CMK (cell line): ENCODE measurements at regions not wholly inside any gene's neighbourhood (a gene's known extent, or its start where the extent isn't known, plus 50 kb on each side); places are given as distances from the start of the nearest gene placed in this dataset.
A peak's percentile ranks its signal among the peaks of the same experiment; 100 is the strongest.

Source experiments
- DNase-seq: peaks from one replicate; pipeline ENCODE4 v3.0.0-alpha.2; 2010; ENCODE audit warnings: low read depth

DNA sequence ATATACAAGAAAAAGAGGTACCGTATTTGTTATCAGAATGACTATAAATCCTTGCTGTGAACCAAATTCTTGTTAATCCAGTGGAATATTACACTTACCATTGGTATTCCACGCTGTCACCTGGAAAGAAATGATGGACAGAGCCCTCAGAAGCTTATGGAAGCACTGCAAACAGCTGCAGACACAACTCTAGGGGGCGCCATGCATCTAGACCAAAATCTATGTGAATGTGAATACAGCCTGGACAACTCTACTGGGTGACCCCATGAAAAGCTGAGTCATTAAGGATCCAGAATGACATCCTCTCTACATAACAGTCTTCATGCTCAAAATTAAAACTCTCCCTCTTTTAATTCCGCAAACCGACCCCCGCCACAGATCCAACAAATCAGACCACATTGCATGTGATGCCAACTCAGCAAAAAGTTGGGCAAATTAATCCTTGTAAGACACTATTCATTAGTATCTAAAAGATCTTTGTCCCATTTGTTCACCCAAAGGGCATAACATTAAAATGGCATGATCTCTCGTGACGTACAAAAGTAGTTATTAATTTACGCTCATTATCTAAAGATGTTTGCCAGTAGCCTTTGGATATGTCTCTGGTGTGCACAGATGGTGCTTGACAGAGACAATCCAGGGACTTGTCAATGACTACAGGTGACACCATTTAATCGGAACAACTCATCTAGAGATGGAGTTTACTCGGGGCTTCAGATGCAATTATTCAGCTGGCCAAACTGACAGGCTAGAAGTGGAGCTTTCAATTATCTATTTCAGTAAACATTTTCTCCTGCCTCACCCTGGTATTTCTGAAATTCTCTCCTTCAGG is 552.7 kb upstream of the PSMD7 start:
- DNase-seq, result no peak

GRCh38 chr16:73739049-73739769 is 557.4 kb upstream of the PSMD7 start:
- no peak for DNase-seq

GRCh38 chr16:73738266-73738665 is 558.3 kb upstream of the PSMD7 start:
- DNase-seq, result no peak

GRCh38 chr16:73737637-73738036 is 559.0 kb upstream of the PSMD7 start:
- DNase-seq, result no peak

DNA sequence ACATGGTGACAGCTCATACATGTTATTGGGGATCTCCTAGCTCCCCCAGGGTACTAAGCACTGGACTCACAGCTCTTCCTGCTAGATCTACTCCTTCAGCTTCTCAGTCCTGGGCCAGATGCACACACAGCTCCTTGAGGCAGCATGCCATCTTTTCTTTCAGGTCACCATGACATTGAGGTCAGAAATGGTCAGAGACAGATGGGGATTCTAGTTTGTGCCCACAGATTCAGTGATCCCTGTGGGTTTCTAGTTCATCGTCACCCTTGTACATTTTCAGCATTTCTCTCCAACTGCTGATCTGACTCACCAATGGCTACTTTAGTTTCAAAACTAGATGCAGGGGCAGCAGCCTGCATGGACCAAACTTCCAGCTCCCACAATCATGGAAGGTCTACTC is 560.7 kb upstream of the PSMD7 start:
- no peak for DNase-seq

GRCh38 chr16:73735018-73735417 is 561.6 kb upstream of the PSMD7 start:
- DNase-seq, result no peak

- DNase-seq, result no peak
These were observed 563.9 kb upstream of the PSMD7 start for GRCh38 chr16:73732681-73733080.

GRCh38 chr16:73732143-73732542 is 564.5 kb upstream of the PSMD7 start:
- no peak for DNase-seq

DNA sequence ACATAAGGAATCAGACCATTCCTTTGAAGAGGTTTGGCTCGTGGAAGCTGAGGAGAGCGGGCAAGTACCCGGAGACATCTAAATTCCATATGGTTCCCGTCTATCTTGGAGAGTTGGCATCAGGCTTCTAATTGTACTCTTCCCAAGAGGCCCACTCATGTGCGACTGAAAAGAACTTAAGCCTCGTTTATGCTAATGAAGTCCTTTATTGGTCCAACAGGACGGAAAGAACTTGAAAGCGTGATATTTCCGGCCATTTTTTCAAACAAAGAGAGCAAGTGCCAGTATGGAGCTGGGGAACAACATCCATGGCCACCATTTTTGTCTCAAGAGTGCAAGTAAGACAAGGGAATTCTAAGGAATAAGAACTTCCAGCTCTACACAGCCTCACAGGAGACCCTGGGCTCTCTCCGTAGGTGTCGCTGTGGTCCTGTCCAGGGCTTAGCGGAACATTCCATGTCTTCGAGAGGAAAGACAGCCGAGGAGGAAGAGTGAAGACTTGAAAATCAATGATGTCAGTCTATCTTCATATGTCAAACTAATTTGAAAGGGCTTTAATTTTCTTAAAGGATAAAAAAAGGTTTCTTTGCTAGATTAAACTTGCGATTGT is 566.0 kb upstream of the PSMD7 start:
- DNase-seq, result no peak

DNA sequence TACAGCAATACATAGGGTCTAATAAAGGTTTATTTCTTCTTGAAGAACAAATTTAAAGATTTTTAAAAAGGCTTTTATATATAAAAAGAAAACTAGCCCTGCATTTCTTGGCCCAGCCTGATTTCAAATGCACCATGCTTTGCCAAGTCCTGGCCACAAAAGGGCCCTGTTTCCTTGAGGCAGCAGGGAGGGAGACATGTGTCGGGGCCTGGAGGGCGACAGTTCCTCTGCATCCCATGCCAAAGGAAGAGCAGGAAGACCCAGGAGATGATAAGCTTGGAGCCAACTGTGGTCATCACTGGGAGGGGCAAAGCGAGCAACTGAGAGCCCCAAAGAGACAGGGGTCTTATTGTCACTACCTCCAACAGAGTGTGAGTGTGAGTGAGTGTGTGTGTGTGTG is 571.5 kb upstream of the PSMD7 start:
- DNase-seq, result no peak

DNA sequence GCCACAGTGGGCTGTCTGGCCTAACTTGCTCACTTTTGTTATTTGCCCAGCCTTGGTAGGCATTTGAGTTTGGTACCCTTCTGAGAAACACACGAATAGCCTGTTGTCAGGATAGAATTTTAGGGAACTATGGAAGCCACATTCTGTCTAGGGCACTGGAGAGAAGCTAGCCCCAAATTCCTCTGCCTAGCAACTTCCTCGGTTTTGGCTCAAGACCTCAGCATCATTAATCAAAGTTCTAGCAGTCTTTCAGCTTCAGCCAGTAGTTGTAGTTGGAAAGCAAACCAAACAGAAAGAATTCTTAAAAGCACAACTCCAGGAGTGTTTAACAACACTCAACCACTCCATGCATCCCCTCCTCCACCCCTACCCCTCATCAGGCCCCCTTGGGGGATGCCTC is 572.1 kb upstream of the PSMD7 start:
- no peak for DNase-seq

DNA sequence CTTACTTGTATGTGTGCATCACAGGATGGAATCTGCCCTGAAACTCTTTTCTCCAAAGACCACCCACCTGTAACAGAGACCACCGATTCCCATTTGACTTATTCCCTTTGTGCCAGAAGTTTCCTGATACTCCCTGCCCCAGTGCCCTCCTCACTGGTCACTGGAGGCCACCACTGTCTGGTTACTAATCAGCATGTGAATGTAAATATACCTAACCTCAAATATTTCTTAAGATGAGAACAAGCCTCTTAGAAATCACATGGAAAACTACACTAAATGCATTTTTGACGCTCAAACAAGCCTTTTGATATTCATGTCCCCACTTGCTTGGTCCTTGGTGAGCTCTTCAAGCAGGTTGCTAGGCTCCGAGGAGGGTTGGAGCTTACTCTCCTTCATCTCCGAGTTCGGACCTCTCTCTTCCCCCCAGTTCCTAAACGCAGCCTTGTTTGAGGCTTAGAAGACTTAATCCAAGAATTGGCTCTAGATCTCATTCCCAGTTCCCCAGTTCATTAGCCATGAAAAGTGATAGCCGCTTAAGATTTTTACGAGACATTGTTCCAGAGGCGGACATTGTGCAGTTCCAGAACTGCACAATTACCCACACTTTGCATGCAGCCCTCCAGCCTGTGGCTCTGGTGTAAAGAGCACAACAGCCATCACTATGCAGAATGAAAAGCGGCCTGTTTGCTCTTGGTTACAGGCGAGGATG is 579.2 kb upstream of the PSMD7 start:
- no peak for DNase-seq

GRCh38 chr16:73714976-73715375 is 581.6 kb upstream of the PSMD7 start:
- no peak for DNase-seq

DNA sequence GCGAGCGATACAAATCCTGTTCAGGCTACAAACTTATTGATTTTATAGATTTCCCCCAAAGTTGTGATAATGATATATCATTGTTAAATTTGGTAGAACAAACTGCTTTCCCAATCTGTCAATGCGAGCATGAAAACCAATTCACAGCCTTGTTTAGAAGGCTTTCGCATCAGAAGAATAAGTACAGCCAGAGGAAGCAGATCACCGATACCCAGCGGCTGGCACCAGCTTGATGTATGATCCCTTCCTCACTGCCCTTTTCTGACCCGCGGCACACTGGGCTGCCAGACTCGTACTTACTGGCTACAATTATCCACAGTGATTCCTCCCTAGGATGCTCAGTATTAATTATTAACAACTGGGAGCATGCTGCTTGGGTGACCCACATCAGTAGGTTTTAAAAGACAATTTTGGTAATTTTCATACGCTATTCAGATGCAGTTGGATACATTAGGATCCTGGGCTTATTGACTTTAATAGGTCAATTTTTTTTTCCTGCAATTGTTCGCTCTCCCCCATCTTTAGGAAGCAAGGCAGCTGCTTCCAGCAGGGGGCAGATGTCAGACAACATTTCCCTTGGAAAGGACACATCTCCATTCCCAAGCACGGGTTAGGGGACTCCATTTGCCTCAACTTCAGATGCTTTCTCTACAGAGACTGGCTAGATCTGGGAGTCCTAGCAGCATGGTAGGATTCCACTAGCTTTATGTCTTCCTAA is 582.7 kb upstream of the PSMD7 start:
- DNase-seq, result peak; percentile 1

DNA sequence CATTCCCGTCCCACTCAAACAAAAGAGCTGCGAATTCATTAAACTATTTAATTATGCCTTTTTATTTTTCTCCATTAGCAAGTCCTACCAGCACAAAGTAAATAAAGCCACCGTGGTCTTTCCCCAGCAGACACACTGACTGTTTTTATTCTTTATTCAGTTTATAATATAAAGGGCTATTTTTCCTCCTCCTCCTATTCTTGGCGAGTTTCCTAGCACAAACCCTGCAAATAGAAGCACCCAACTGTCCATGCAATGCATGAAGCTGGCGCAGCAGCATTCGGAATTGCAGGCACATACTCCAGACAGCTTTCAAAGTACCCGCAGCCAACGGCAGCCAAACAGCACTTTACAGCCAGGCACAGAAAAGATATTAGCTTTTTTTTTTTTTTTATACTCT is 583.4 kb upstream of the PSMD7 start:
- DNase-seq, result no peak

- no peak for DNase-seq
These were observed 585.1 kb upstream of the PSMD7 start for GRCh38 chr16:73711406-73712080.

DNA sequence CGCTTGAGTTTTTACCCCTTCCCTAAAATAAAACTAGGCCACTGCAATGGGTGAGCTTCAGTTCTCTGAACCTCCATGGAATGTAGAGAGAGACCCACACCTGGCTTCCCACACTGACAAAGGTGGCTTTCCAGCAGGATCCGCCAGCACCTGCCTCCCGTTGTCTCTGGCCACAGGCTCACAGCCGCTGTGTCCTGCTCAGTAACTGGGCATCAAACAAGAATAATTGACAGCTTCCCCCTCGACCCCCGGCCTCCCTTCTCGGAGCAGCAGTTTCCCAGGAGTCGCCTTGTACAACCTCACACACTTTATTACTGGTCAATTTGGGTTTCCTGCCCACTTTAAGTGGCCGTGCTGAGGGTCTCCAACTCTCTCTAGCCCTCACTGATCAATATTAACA is 586.1 kb upstream of the PSMD7 start:
- DNase-seq, result no peak

DNA sequence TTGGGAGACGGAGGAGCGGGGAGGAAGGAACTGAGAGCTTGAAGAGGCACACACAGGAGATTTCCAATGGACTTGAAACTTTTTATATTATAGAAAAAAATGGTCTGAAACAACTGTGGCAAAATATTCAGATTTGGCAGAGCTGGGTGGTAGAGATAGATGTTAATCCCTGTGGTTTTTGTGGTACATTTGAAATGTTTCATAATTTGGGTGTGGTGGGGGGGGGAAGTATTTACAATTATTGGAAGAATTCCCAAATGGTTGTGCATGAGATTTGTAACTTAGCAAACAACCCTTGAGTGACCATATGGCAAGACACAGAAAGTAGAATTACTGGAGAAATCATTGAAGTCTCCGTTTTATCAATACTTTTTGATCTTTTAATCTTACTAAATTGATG is 588.8 kb upstream of the PSMD7 start:
- DNase-seq, result no peak

DNA sequence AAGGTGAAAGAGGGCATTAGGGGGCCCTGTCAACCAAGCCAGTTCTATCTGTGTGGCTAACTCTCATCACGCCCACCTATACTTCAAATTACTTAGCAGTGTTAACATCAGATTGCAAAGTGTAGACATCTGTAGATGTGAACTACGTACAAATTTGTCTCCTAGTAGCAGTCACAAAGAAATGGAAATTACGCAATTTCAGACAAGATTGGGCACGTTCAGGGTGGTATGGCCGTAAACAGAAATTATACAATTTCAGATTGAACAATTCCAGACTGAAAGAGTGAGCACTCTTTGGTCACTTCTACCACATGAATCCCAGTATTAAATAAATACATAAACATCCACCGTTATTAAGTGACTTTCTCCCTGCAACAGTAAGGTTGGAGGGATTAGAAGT is 592.7 kb upstream of the PSMD7 start:
- no peak for DNase-seq

GRCh38 chr16:73697336-73697735 is 599.3 kb upstream of the PSMD7 start:
- DNase-seq, result no peak

GRCh38 chr16:73692861-73693260 is 603.8 kb upstream of the PSMD7 start:
- DNase-seq, result no peak
